B cell (primary cell): ENCODE measurements at regions not wholly inside any gene's neighbourhood (a gene's known extent, or its start where the extent isn't known, plus 50 kb on each side); places are given as distances from the start of the nearest gene placed in this dataset.
A peak's percentile ranks its signal among the peaks of the same experiment; 100 is the strongest.

ENCODE experiments used
- ATAC-seq: fragments of 200-7000 bp; cut with Tn5 transposase; one replicate; pipeline ENCODE4 v1.10.0; 2021; ENCODE audit warnings: low read depth, mild to moderate bottlenecking, moderate number of reproducible peaks, moderate library complexity
- CTCF ChIA-PET: fragments of 350-600 bp; sonication (Branson Sonifier 250); formaldehyde crosslinking; loops from one replicate; lab custom pipeline; 2021; ENCODE audit warnings: antibody characterized with exemption, inconsistent platforms; lab: Charles Lee
- POLR2A ChIA-PET: fragments of 350-600 bp; sonication (Branson Sonifier 250); formaldehyde crosslinking; loops from one replicate; lab custom pipeline; 2021; ENCODE audit warnings: antibody characterized with exemption; lab: Charles Lee
- DNase-seq: peaks from one replicate; pipeline ENCODE4 v3.0.0; 2013
- H2AFZ ChIP-seq: 2 replicates; pipeline ENCODE4 v1.6.1; 2012; ENCODE audit warnings: mild to moderate bottlenecking, low read depth, low read length; ENCODE audit not compliant: insufficient read depth, poor library complexity, severe bottlenecking
- H3K27ac ChIP-seq, 2 donors: 1 replicate in 1 of 2; 2 replicates in 1 of 2; pipeline ENCODE4 v1.5.1; 2012 to 2013; ENCODE audit warnings: low read length in 2 of 2, mild to moderate bottlenecking in 2 of 2, moderate library complexity in 1 of 2
- H3K27me3 ChIP-seq, 4 experiments: fragments of 200-600 bp in 1 of 4; sonication (generic) in 1 of 4; replicated peaks in 1 of 4; 1 replicate in 2 of 4; 2 replicates in 2 of 4; pipeline versions ENCODE4 v1.6.1 to v1.7.0; 2013 to 2016; ENCODE audit warnings: low read length in 3 of 4, mild to moderate bottlenecking in 2 of 4, mixed read lengths in 1 of 4, moderate library complexity in 1 of 4; ENCODE audit not compliant: insufficient read depth in 4 of 4, control insufficient read depth in 3 of 4; ENCODE audit errors: control extremely low read depth in 1 of 4
- H3K36me3 ChIP-seq, 2 experiments: replicated peaks in 1 of 2; 1 replicate in 1 of 2; 2 replicates in 1 of 2; pipeline versions ENCODE4 v1.6.1 to v1.7.1; 2013; ENCODE audit warnings: low read length in 1 of 2; ENCODE audit not compliant: insufficient read depth in 2 of 2, control insufficient read depth in 1 of 2; ENCODE audit errors: control extremely low read depth in 1 of 2, extremely low read depth in 1 of 2
- H3K4me1 ChIP-seq, 2 donors: fragments of 200-600 bp in 1 of 2; sonication (generic) in 1 of 2; 1 replicate in 1 of 2; 2 replicates in 1 of 2; pipeline versions ENCODE4 v1.5.1 to v1.6.1; 2013 to 2017; ENCODE audit warnings: low read length in 2 of 2; ENCODE audit not compliant: control insufficient read depth in 2 of 2, insufficient read depth in 2 of 2
- H3K4me2 ChIP-seq: replicated peaks from 2 replicates; pipeline ENCODE3; 2012; ENCODE audit warnings: mild to moderate bottlenecking, low read depth, low read length; ENCODE audit not compliant: poor library complexity, severe bottlenecking
- H3K4me3 ChIP-seq, 5 experiments: fragments of 200-600 bp in 1 of 5; sonication (generic) in 1 of 5; 1 replicate in 3 of 5; 2 replicates in 2 of 5; pipeline versions ENCODE4 v1.5.1 to v1.7.0; 2011 to 2016; ENCODE audit warnings: low read length in 4 of 5, mild to moderate bottlenecking in 4 of 5, low read depth in 2 of 5, control low read depth in 1 of 5, moderate library complexity in 1 of 5; ENCODE audit not compliant: insufficient read depth in 1 of 5; ENCODE audit errors: control extremely low read depth in 1 of 5, extremely low read depth in 1 of 5
- H3K79me2 ChIP-seq: fragments of 200-600 bp; sonication (generic); one replicate; pipeline ENCODE4 v1.6.0; 2016; ENCODE audit warnings: low read length; ENCODE audit not compliant: control insufficient read depth, insufficient read depth
- H3K9ac ChIP-seq: fragments of 200-600 bp; sonication (generic); 2 replicates; pipeline ENCODE4 v1.6.1; 2017; ENCODE audit warnings: mild to moderate bottlenecking, low read length, moderate library complexity
- H3K9me3 ChIP-seq, 3 donors: one replicate each; pipeline versions ENCODE4 v1.6.1 to v1.7.1; 2013; ENCODE audit warnings: low read length in 2 of 3; ENCODE audit not compliant: control insufficient read depth in 2 of 3, insufficient read depth in 1 of 3; ENCODE audit errors: control extremely low read depth in 1 of 3
- H4K20me1 ChIP-seq: 2 replicates; pipeline ENCODE4 v1.6.0; 2012; ENCODE audit warnings: mild to moderate bottlenecking, low read length; ENCODE audit not compliant: insufficient read depth, control insufficient read depth, poor library complexity, severe bottlenecking
- H3K27ac Mint-ChIP-seq: one replicate; pipeline ENCODE4 v1.8.0; 2021; ENCODE audit warnings: mixed read lengths
- H3K27me3 Mint-ChIP-seq: one replicate; pipeline ENCODE4 v1.8.0; 2021; ENCODE audit warnings: mixed read lengths
- H3K4me1 Mint-ChIP-seq: one replicate; pipeline ENCODE4 v1.8.0; 2021; ENCODE audit warnings: mixed read lengths
- H3K4me3 Mint-ChIP-seq: one replicate; pipeline ENCODE4 v1.8.0; 2021; ENCODE audit warnings: mixed read lengths
- H3K9me3 Mint-ChIP-seq: one replicate; pipeline ENCODE4 v1.8.0; 2022; ENCODE audit warnings: mixed read lengths; ENCODE audit not compliant: insufficient read depth
- CTCF ChIP-seq: fragments of 200-600 bp; IDR thresholded peaks from one replicate; pipeline ENCODE4 v1.8.0; 2022; ENCODE audit warnings: antibody characterized with exemption, mild to moderate bottlenecking
- EZH2 ChIP-seq: IDR thresholded peaks from 2 replicates; pipeline ENCODE4 v1.6.1; 2012; ENCODE audit warnings: borderline replicate concordance, low read depth, mild to moderate bottlenecking, moderate library complexity, low read length; ENCODE audit not compliant: insufficient read depth, poor library complexity, severe bottlenecking
- WGBS: methylation state at CpG from one replicate; pipeline ENCODE4 v1.1.5; 2013; ENCODE audit warnings: missing lambda C conversion rate; ENCODE audit not compliant: insufficient coverage; 5-methylcytosine and 5-hydroxymethylcytosine counted together
- intact Hi-C: fragments of 100-400 bp; cut with micrococcal nuclease; formaldehyde crosslinking; loops from one replicate; pipeline ENCODE4 v1.10.0; 2022

DNA sequence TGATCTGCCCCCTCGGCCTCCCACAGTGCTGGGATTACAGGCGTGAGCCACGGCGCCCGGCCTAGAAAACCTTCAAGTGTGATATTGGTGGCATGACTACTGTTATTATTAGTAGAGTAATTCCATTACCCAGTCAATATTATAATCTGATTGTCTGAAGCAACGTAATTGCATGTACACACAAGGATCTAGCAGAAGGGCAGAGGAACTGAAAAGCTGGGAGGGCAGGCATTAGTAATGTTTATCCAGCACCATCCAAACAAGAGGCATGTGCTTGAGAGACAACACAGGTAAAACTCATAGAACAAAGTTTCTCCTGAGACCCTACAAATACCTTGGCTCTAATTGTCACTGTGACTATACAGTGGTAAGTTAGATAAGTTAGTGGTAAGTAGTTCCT, 56.2 kb upstream of the ITM2B start:
- Mint-ChIP-seq H3K27me3 (no peaks in the 10 kb centered on the region), H3K4me3 (no peak overlapping the region), H3K4me1 (peaks cover 13% of the 10 kb centered on the region), H3K9me3 (no peaks in the 10 kb centered on the region), H3K27ac (no peak overlapping the region)
- ChIA-PET POLR2A (interaction anchor here (0.6 kb wide), 1 partner anchor 8 kb away, joined by 4 read pairs; no protein-coding TSS in a partner anchor), CTCF (no interaction called here)
- H3K4me2 ChIP-seq = no peak overlapping the region
- no peaks in the 10 kb centered on the region for H4K20me1 ChIP-seq
- H3K79me2 ChIP-seq = no peaks in the 10 kb centered on the region
- H2AFZ ChIP-seq = no peak overlapping the region
- WGBS = no CpG with 5 or more reads among the region's 6 CpGs
- H3K9me3 ChIP-seq = no peaks in the 10 kb centered on the region
- H3K9ac ChIP-seq = no peak overlapping the region
- TF ChIP-seq EZH2 (no peak), CTCF (no peak)
- no peaks in the 10 kb centered on the region for H3K27me3 ChIP-seq
- no peak overlapping the region for H3K27ac ChIP-seq
- H3K4me3 ChIP-seq = no peak overlapping the region
- no peaks in the 10 kb centered on the region for H3K36me3 ChIP-seq
- H3K4me1 ChIP-seq = peaks cover 3 to 14% of the 10 kb centered on the region in 2 donors
- ATAC-seq (no peak), DNase-seq (no peak)
- intact Hi-C loops = no loop called here

DNA sequence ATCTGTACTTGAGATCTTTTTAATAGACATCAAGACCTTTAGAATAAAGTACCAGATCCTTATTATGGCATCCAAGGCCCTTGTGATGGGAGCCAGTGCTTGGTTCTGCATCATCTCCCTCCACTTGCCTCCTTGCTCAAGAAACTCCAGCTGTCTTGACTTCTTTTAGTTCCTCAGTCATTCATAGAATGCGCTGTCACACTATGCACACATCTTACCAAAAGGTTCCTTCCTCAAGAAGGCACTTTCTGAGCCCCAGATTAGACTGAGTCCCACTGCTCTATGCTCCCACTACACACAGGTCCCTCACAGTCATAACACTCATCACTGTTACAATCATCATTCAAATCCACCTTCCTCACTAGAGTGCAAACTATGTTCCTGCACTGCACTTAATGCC, 57.8 kb upstream of the ITM2B start:
- H3K36me3 ChIP-seq = no peaks in the 10 kb centered on the region
- no peaks in the 10 kb centered on the region for H3K9me3 Mint-ChIP-seq
- no peaks in the 10 kb centered on the region for H3K27me3 ChIP-seq
- no peak overlapping the region for H2AFZ ChIP-seq
- peaks cover 0 to 8% of the 10 kb centered on the region in 2 donors for H3K4me1 ChIP-seq
- TF ChIP-seq EZH2 (no peak), CTCF (no peak)
- no peaks in the 10 kb centered on the region for H4K20me1 ChIP-seq
- no peak for DNase-seq
- 100% methylated on average over 1 of the region's 1 CpG for WGBS
- no peaks in the 10 kb centered on the region for H3K79me2 ChIP-seq
- peaks cover 6% of the 10 kb centered on the region for H3K4me1 Mint-ChIP-seq
- intact Hi-C loops = no loop called here
- no peak overlapping the region for H3K4me2 ChIP-seq
- ATAC-seq = peak; percentile 43
- no peak overlapping the region for H3K27ac ChIP-seq
- no peak overlapping the region for H3K9ac ChIP-seq
- H3K4me3 ChIP-seq = no peak overlapping the region
- H3K27ac Mint-ChIP-seq = no peak overlapping the region
- H3K9me3 ChIP-seq = no peaks in the 10 kb centered on the region
- CTCF ChIA-PET = no interaction called here
- POLR2A ChIA-PET = interaction anchor here (0.6 kb wide), 1 partner anchor 50 kb away, joined by 4 read pairs; no protein-coding TSS in a partner anchor
- no peak overlapping the region for H3K4me3 Mint-ChIP-seq
- H3K27me3 Mint-ChIP-seq = no peaks in the 10 kb centered on the region
